ENCODE measurements at regions not wholly inside any gene's neighbourhood (a gene's known extent, or its start where the extent isn't known, plus 50 kb on each side); places are given as distances from the start of the nearest gene placed in this dataset.

DNA sequence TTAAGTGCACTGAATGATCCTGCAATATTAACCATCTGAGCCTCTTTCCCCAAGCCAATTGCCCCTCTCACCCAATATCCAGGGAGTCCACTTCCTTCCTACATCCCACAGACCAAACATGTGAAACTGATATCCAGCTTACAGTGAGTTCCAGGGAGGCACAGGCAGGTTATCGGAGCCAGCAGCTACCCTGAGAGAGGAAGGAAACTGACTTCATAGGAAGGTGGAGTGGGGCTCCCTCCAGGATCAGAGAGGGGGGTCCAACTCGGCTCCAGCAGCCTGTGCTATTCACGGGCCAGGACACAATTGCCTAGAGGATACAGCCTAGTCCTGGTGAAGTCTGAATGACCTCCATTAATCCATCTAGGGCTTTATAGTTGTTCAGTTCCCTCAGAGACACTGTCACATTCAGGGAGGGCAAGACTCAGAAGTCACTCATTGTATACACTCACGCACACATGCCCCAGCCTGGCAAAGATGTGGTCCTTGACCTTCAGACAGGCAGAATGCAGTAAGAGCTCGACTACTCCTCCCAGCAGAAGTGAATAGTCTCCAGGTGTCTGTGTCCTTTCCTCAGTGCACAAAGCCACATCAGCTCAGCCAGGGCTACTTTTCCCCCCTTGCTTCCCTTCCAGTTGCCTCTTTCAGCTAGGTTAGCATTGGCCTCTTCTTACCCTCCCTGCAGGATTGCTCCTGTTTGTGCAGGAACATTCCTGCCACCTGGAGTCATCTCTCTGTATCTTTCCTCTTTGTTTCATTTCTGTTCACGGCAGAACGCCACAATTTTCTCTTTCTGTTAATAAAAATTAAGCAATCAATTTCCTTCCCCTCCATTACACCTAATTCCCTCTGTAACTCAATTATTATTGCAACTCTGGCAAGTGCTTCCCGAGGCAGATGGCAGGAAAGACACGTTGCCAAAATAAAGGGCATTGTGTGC lies 501.7 kb downstream of the ARHGEF28 start:
- DNase-seq (ENCODE audit: low read depth in 2 of 2), result no peak

DNA sequence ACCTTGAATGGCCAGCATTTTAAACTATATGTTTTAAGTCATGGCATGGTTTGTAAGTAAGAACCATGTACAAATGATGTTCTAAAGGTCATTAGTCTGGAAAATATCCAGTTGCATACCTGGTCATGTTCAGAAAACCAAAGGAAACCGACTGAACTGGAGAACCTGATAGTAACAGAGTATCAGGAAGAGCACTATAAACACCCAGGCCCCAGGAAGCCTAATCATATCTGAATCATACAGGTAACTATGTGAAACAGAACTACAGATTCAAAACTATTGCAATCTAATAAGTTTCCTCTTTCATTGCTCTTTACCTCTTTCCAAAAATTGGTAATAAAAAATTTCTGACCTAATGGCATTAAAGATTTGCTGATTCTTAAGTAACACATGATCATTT lies 500.3 kb downstream of the ARHGEF28 start:
- DNase-seq (ENCODE audit: low read depth in 2 of 2), result no peak

- DNase-seq (ENCODE audit: low read depth in 2 of 2), result no peak
These were observed 498.8 kb downstream of the ARHGEF28 start for GRCh38 chr5:74124826-74125225.

DNA sequence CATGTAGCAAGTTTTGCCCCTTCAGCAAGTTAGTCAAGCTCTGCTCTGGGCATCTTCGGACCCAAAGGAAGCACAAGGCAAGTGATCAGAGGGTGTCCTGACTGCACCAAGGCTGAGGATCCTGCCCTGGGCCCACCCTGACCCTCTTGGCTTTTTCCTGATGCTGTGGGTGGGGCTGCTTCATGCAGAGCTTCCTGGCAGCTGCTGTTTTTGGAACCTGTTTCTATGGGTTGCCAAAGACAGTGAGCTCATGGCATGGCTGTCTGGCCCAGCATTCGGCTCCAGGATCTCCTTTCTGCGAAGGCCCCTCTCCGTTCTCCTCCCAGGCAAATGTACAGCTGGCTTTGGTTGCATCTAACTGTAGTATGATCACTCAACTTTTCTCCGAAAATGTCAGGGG lies 497.9 kb downstream of the ARHGEF28 start:
- no peak for DNase-seq (ENCODE audit: low read depth in 2 of 2)

GRCh38 chr5:74122979-74123590 lies 497.1 kb downstream of the ARHGEF28 start:
- DNase-seq (ENCODE audit: low read depth in 2 of 2), result no peak

DNA sequence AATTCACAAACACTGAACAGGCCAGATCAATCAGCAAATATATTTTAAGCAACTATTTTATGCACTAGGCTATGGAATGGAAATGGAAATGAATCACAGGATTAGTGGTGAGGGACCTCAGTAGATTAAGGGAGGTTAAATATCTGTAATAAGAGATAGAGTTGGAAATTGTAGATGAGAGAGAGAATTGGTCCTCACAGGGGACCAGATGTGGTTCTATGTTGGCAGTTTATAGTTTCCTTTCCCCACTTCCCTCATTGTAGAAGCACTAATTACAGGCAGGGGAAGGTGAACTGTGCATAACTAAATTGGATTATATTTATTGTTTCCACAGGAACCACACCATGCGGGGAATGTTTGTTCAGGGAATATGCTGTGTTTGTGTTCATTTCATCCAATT lies 496.2 kb downstream of the ARHGEF28 start:
- no peak for DNase-seq (ENCODE audit: low read depth in 2 of 2)

DNA sequence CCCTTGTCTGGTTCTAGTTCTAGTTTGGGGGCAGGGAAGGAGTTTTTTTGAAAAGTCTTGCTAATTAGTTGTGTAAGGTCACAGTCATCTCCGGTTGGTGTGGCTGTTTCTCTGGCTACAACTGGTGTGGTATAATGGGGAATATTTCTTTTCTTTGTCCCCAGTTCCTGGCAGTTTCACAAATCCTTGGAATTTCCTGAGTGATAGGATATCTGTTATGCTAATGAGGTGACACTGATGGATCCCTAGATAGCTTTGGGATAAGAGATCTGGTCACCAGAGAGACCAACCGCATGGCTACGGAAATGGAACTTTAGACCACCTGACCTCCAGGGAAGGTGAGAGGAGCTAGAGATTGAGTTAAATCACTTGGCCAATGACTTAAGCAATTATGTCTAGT lies 494.6 kb downstream of the ARHGEF28 start:
- DNase-seq (ENCODE audit: low read depth in 2 of 2), result no peak

GRCh38 chr5:74118071-74118470 lies 492.1 kb downstream of the ARHGEF28 start:
- no peak for DNase-seq (ENCODE audit: low read depth in 2 of 2)

- no peak for DNase-seq (ENCODE audit: low read depth in 2 of 2)
These were observed 491.0 kb downstream of the ARHGEF28 start for GRCh38 chr5:74116984-74117383.

GRCh38 chr5:74116266-74116665 lies 490.3 kb downstream of the ARHGEF28 start:
- no peak for DNase-seq (ENCODE audit: low read depth in 2 of 2)

DNA sequence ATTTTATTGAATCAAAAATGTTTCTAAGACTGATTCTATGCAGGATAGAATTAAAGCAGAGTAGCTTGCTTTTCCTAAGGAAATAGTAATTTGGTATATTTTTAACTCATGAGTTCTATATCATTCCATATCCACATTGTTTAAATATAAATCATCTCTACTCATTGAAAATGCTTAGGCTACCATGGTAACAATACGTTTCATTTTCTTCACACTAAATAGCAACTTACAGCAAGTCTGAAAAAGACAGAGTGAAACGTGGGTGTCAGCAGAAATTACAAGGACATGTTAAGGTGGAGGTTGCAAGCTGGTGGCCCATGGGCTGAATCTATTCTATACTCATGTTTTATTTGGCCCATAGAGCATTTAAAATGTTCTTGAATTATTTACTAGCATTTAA lies 487.9 kb downstream of the ARHGEF28 start:
- no peak for DNase-seq (ENCODE audit: low read depth in 2 of 2)

DNA sequence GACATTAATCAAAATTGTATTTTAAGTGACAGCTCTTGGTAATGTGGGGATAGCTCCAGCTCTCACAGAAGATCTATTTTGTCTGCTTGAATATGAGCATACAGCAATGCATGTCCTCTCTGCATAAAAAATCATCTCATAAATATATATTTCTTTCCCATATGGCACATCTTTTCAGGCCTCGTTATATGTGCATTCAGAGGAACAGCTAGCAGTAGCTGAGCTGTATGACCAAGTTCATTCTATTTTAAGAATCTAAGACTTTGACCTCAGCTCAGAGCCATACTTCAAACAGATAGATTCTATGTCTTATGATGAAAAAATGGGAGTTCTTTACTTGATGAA lies 487.2 kb downstream of the ARHGEF28 start:
- no peak for DNase-seq (ENCODE audit: low read depth in 2 of 2)

GRCh38 chr5:74112372-74113195 lies 486.6 kb downstream of the ARHGEF28 start:
- no peak for DNase-seq (ENCODE audit: low read depth in 2 of 2)

- no peak for DNase-seq (ENCODE audit: low read depth in 2 of 2)
These were observed 485.8 kb downstream of the ARHGEF28 start for GRCh38 chr5:74111764-74112163.

DNA sequence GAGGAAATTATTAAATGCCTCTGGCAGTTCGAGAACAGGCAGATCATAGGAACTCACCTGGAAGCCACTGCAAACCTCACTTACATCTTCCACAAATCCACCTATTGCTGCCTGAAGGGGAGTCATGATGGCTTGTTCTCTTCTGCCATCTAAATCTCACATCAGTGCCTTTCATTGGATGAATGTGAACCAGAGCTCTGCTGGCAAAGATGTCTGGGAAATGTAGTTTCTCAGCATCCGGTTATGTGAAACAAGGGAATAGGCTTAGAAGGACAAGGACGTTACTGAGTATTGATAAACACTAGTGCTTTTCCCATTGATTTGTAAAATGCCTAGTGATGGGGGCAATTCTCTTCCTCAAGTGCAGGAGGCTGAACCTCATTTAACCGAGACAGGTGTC lies 483.3 kb downstream of the ARHGEF28 start:
- DNase-seq (ENCODE audit: low read depth in 2 of 2), result no peak

GRCh38 chr5:74107899-74108298 lies 481.9 kb downstream of the ARHGEF28 start:
- no peak for DNase-seq (ENCODE audit: low read depth in 2 of 2)

DNA sequence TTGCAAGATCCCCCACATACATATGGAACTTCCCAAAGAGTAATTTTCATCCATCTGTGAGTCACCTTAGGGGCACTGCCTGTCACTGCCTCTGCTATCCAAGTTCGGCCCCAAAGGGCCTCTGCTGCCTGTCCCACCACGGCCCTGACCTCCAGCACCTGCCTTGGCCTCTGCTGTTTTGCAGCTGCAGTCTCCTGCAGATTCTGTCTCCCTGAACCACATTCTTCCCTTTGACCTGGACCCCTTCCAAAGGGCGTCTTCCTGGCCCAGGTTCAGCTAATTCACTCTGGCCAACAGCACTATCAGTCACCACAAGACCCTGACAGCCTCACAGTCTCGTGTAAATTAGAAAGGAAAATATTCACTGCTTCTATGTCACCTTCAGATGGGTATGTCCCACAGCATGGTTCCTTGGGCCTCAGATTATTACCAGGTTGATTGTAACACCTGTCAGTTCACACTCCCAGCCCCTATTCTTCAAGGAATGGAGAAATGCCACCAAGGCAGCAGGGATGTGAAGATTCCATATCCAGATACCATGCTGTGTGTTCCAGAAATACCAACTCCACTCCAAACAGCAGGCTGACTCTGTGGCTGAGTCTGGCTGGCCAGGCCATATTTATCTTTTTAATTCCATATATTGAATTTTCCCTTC lies 479.3 kb downstream of the ARHGEF28 start:
- DNase-seq (ENCODE audit: low read depth in 2 of 2), result no peak

DNA sequence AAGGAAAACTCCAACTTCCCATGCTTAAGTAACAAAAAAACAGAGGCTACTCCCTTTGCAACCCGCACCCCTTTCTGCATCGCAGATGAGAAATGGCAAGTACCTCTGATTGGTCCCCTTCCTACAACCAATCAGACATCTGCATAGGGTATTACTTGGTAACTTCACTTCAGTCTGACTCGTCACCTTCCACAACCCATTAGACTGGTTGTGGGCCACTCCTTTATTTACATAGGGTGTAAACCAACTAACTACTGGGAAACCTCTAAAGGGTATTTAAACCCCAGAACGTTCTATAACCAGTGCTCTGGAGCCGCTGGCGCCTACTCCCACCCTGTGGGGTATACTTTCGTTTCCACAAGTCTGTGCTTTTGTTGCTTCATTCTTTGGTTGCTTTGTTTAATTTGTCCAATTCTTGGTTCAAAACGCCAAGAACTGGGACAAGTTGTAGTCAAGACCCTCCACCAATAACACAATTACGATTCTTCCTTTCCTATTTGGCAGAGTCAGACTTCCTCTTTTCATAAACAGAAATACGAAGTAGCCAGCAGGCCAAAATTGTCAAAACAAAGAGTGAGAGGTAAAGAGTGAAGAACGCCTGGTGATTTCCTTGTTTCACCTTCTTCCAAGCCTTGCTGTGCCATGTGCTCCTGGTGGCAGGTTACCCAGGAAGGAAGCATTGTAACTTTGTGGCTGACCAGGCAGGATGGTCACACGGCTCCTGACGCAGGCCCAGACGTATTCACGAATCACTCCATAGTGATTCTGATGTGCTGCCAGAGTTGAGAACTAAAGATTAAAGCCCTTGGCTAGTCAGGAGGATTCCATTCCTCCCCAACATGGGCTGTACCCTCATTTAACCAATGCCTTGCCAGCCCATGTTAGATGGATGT lies 477.4 kb downstream of the ARHGEF28 start:
- DNase-seq (ENCODE audit: low read depth in 2 of 2), result no peak

- DNase-seq (ENCODE audit: low read depth in 2 of 2), result no peak
These were observed 474.3 kb downstream of the ARHGEF28 start for GRCh38 chr5:74100268-74100665.

DNA sequence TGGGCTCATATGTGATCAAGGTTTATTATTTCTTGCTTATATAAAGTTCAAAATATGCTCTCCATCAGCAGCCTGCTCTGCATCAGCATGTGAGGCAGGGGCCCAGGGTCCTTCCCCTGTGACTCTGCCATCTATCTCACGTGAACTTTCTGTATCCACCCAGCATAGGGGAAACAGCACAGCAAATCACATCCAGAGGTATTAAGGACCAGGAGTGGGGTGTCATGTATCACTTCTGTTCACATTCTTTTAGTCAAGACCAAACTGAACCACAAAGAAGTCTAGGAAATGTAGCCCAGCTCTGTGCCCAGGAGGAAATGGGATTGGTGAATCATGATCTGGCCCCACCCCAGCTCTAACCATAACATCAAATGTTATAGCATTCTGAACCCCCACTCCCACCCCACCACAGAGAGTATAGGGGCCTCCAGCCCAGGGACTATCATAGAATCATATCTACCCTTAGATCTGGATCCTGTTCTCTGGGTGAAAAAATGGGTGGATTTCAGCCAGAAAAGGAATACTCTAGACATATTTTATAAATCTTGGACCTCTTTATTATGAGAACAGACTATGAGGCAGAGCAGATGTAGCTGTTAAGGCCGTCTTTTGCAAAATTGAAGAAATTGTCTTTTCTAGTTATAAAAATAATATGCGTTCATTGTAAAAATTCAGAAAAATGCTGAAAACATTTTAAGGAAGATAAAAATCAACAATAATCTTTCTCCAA lies 473.7 kb downstream of the ARHGEF28 start:
- no peak for DNase-seq (ENCODE audit: low read depth in 2 of 2)
